Esophagus squamous epithelium (tissue), 4 donors: ENCODE measurements at regions not wholly inside any gene's neighbourhood (a gene's known extent, or its start where the extent isn't known, plus 50 kb on each side); places are given as distances from the start of the nearest gene placed in this dataset.

Experiments used
- POLR2A ChIP-seq, 4 donors: fragments of 450-650 bp; IDR thresholded peaks; one replicate each; pipeline ENCODE4 v1.6.1; 2017; ENCODE audit warnings: antibody characterized with exemption in 4 of 4, mild to moderate bottlenecking in 4 of 4, moderate library complexity in 3 of 4
- TF ChIP-seq, protein P1 (sequence below), 6 experiments: fragments of 450-650 bp in 4 of 6; fragments of 200-600 bp in 2 of 6; sonication (generic) in 2 of 6; IDR thresholded peaks; one replicate each; pipeline ENCODE4 v1.5.1; 2016 to 2019; ENCODE audit warnings: antibody characterized with exemption in 6 of 6, mild to moderate bottlenecking in 4 of 6, moderate library complexity in 4 of 6

DNA sequence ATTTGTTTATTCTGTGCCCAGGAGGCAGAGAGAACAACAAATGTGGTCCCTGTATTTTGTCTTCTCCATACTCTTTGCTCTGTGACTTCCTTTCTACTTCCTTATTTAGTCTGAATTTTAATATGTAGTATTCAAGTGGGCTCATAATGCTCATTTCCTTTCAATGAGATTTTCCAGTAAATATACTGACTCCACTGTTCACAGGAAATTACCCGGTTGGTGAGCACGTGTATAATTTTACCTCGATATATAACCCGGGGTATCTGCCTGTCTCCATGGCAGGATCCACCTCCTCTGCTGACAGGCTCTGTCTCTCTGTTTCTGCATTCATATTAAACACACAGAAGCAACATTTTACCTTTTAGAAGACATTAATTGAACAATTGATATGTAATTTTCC is 166.0 kb downstream of the SLC38A4 start:
- TF ChIP-seq, protein P1, sequence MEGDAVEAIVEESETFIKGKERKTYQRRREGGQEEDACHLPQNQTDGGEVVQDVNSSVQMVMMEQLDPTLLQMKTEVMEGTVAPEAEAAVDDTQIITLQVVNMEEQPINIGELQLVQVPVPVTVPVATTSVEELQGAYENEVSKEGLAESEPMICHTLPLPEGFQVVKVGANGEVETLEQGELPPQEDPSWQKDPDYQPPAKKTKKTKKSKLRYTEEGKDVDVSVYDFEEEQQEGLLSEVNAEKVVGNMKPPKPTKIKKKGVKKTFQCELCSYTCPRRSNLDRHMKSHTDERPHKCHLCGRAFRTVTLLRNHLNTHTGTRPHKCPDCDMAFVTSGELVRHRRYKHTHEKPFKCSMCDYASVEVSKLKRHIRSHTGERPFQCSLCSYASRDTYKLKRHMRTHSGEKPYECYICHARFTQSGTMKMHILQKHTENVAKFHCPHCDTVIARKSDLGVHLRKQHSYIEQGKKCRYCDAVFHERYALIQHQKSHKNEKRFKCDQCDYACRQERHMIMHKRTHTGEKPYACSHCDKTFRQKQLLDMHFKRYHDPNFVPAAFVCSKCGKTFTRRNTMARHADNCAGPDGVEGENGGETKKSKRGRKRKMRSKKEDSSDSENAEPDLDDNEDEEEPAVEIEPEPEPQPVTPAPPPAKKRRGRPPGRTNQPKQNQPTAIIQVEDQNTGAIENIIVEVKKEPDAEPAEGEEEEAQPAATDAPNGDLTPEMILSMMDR (IDR thresholded peaks at IDR 0.05), result no peak
- no peak for TF ChIP-seq POLR2A (IDR thresholded peaks at IDR 0.05)
